ENCODE measurements at regions not wholly inside any gene's neighbourhood (a gene's known extent, or its start where the extent isn't known, plus 50 kb on each side); places are given as distances from the start of the nearest gene placed in this dataset.

GRCh38 chr10:104579136-104579535, 62.0 kb upstream of the SORCS3 start:
- Histone ChIP-seq H3K4me3 (no peak overlapping the region), H3K9me3 (no peaks in the 10 kb centered on the region), H3K36me3 (no peaks in the 10 kb centered on the region), H3K27me3 (no peaks in the 10 kb centered on the region), H3K27ac (no peak overlapping the region), H3K4me1 (no peaks in the 10 kb centered on the region)
- intact Hi-C loops (cut with DNase I), result no loop called here
- TF ChIP-seq, protein P1, sequence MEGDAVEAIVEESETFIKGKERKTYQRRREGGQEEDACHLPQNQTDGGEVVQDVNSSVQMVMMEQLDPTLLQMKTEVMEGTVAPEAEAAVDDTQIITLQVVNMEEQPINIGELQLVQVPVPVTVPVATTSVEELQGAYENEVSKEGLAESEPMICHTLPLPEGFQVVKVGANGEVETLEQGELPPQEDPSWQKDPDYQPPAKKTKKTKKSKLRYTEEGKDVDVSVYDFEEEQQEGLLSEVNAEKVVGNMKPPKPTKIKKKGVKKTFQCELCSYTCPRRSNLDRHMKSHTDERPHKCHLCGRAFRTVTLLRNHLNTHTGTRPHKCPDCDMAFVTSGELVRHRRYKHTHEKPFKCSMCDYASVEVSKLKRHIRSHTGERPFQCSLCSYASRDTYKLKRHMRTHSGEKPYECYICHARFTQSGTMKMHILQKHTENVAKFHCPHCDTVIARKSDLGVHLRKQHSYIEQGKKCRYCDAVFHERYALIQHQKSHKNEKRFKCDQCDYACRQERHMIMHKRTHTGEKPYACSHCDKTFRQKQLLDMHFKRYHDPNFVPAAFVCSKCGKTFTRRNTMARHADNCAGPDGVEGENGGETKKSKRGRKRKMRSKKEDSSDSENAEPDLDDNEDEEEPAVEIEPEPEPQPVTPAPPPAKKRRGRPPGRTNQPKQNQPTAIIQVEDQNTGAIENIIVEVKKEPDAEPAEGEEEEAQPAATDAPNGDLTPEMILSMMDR (IDR thresholded peaks at IDR 0.05), result no peak
- DNase-seq (ENCODE audit: low spot score in 2 of 2), result no peak

DNA sequence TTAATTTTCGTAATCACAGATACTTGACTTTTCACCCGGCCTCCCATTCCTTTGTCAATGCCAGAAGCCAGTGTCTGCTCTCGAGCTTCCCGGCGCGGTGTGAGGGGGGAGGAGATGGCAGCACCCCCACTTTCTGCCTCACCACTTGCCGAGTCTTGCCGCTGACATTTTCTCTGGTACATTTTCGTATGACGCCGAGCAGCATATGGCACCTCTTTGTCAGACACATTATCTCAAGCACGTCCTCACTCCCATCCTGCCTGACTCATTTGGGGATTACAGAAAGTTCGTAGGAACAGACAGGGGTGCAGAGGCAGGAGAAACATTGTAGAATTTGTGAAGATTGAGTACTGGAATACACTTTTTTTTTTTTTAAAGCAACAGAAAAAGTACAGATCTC, 60.8 kb upstream of the SORCS3 start:
- Histone ChIP-seq H3K9me3 (no peaks in the 10 kb centered on the region), H3K4me3 (no peak overlapping the region), H3K36me3 (no peaks in the 10 kb centered on the region), H3K27me3 (no peaks in the 10 kb centered on the region), H3K4me1 (no peaks in the 10 kb centered on the region), H3K27ac (no peak overlapping the region)
- TF ChIP-seq, protein P1 (IDR thresholded peaks at IDR 0.05), result no peak
- no peak for DNase-seq (ENCODE audit: low spot score in 2 of 2)
- intact Hi-C loops (cut with DNase I), result loop anchor here (1.0 kb wide), 1 partner anchor 174 kb away; no protein-coding TSS in a partner anchor

GRCh38 chr10:104580774-104581675, 60.1 kb upstream of the SORCS3 start:
- DNase-seq (ENCODE audit: low spot score in 2 of 2), result peak in 1 of 2 donors; percentile 78
- Histone ChIP-seq H3K4me1 (no peaks in the 10 kb centered on the region), H3K27me3 (no peaks in the 10 kb centered on the region), H3K9me3 (no peaks in the 10 kb centered on the region), H3K36me3 (no peaks in the 10 kb centered on the region), H3K4me3 (no peak overlapping the region), H3K27ac (no peak overlapping the region)
- TF ChIP-seq, protein P1 (IDR thresholded peaks at IDR 0.05), result peak; percentile 51 to 84 (median 79)
- intact Hi-C loops (cut with DNase I), result loop anchor here (1.0 kb wide), 1 partner anchor 175 kb away; no protein-coding TSS in a partner anchor

- Histone ChIP-seq H3K4me1 (no peaks in the 10 kb centered on the region), H3K27ac (no peak overlapping the region), H3K9me3 (no peaks in the 10 kb centered on the region), H3K4me3 (no peak overlapping the region), H3K27me3 (no peaks in the 10 kb centered on the region), H3K36me3 (no peaks in the 10 kb centered on the region)
- DNase-seq (ENCODE audit: low spot score in 2 of 2), result no peak
- intact Hi-C loops (cut with DNase I), result no loop called here
- TF ChIP-seq, protein P1 (IDR thresholded peaks at IDR 0.05), result no peak
Observed at GRCh38 chr10:104581884-104582601, 59.0 kb upstream of the SORCS3 start.

DNA sequence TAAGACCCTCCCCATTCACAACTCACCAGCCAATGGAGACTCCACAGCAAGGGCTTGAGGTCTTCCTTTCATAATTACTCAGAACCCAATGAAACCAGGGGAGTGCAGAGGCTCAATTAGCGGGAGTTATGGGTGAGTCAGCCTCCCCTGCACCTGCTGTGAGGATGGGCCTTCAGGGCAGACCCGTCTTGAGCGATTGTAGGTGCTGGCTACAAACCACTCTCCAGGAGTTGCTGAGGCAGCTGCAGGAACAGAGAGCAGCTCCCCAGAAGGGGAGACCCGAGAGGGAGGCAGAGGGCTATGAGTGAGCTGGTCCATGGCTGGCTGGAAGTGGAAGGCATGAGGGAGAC, 58.5 kb upstream of the SORCS3 start:
- H3K4me3 ChIP-seq, result no peak overlapping the region
- TF ChIP-seq, protein P1 (IDR thresholded peaks at IDR 0.05), result no peak
- H3K4me1 ChIP-seq, result no peaks in the 10 kb centered on the region
- no peak overlapping the region for H3K27ac ChIP-seq
- no peak for DNase-seq (ENCODE audit: low spot score in 2 of 2)
- H3K36me3 ChIP-seq, result no peaks in the 10 kb centered on the region
- H3K9me3 ChIP-seq, result no peaks in the 10 kb centered on the region
- H3K27me3 ChIP-seq, result no peaks in the 10 kb centered on the region
- intact Hi-C loops (cut with DNase I), result no loop called here
